T-cell (primary cell): ENCODE measurements at regions not wholly inside any gene's neighbourhood (a gene's known extent, or its start where the extent isn't known, plus 50 kb on each side); places are given as distances from the start of the nearest gene placed in this dataset.

Experiments used
- ATAC-seq, 4 experiments: fragments of 200-7000 bp in 3 of 4; fragments of 150-1000 bp in 1 of 4; cut with Tn5 transposase; replicated peaks in 1 of 4; 1 replicate in 3 of 4; 2 replicates in 1 of 4; pipeline ENCODE4 v1.10.0; 2021; ENCODE audit warnings: moderate library complexity in 3 of 4, mild to moderate bottlenecking in 2 of 4, moderate number of reproducible peaks in 1 of 4
- CTCF ChIA-PET, 2 donors: fragments of 300-600 bp; sonication (Branson Sonifier 250); formaldehyde crosslinking; loops; one replicate each; lab custom pipeline; 2022; ENCODE audit warnings: antibody characterized with exemption in 2 of 2; lab: Charles Lee
- POLR2A ChIA-PET, 2 donors: fragments of 300-600 bp; sonication (Branson Sonifier 250); formaldehyde crosslinking; loops; one replicate each; lab custom pipeline; 2022; ENCODE audit warnings: antibody characterized with exemption in 2 of 2; lab: Charles Lee
- DNase-seq, 35 experiments: peaks; one replicate each; pipeline versions ENCODE4 v3.0.0 to v3.0.0-alpha.2; 2013 to 2023
- H3K27ac ChIP-seq: one replicate; pipeline ENCODE4 v1.5.1; 2013; ENCODE audit warnings: low read length
- H3K27me3 ChIP-seq, 2 experiments: replicated peaks in 1 of 2; 1 replicate in 1 of 2; 2 replicates in 1 of 2; pipeline versions ENCODE4 v1.6.1 to v1.7.0; 2013; ENCODE audit warnings: low read length in 1 of 2, mixed read lengths in 1 of 2; ENCODE audit not compliant: control insufficient read depth in 2 of 2, insufficient read depth in 2 of 2; ENCODE audit errors: extremely low read depth in 1 of 2
- H3K36me3 ChIP-seq, 2 donors: 1 replicate in 1 of 2; 2 replicates in 1 of 2; pipeline versions ENCODE4 v1.6.1 to v1.7.0; 2013; ENCODE audit warnings: low read length in 1 of 2; ENCODE audit not compliant: control insufficient read depth in 2 of 2, insufficient read depth in 1 of 2; ENCODE audit errors: extremely low read depth in 1 of 2
- H3K4me1 ChIP-seq, 2 experiments: 1 replicate in 1 of 2; 2 replicates in 1 of 2; pipeline versions ENCODE4 v1.6.1 to v1.7.0; 2013; ENCODE audit warnings: low read length in 2 of 2, mixed read lengths in 1 of 2; ENCODE audit not compliant: insufficient read depth in 2 of 2, control insufficient read depth in 1 of 2; ENCODE audit errors: extremely low read depth in 1 of 2
- H3K4me3 ChIP-seq, 2 donors: 1 replicate in 1 of 2; 2 replicates in 1 of 2; pipeline versions ENCODE4 v1.5.1 to v1.7.0; 2013; ENCODE audit warnings: mild to moderate bottlenecking in 2 of 2, low read length in 1 of 2, moderate library complexity in 1 of 2; ENCODE audit not compliant: control insufficient read depth in 1 of 2; ENCODE audit errors: extremely low read depth in 1 of 2
- H3K9me3 ChIP-seq: 2 replicates; pipeline ENCODE4 v1.7.0; 2013
- H3K27ac Mint-ChIP-seq, 2 donors: one replicate each; pipeline ENCODE4 v1.8.0; 2020 to 2021; ENCODE audit warnings: mild to moderate bottlenecking in 2 of 2, mixed read lengths in 2 of 2
- H3K27me3 Mint-ChIP-seq, 2 donors: one replicate each; pipeline ENCODE4 v1.8.0; 2021 to 2022; ENCODE audit warnings: mixed read lengths in 2 of 2
- H3K36me3 Mint-ChIP-seq: one replicate; pipeline ENCODE4 v1.8.0; 2021; ENCODE audit warnings: mixed read lengths
- H3K4me1 Mint-ChIP-seq, 3 donors: one replicate each; pipeline ENCODE4 v1.8.0; 2020 to 2022; ENCODE audit warnings: mixed read lengths in 3 of 3, mild to moderate bottlenecking in 1 of 3
- H3K4me3 Mint-ChIP-seq, 3 donors: one replicate each; pipeline ENCODE4 v1.8.0; 2020 to 2022; ENCODE audit warnings: mild to moderate bottlenecking in 3 of 3, mixed read lengths in 3 of 3, moderate library complexity in 3 of 3
- H3K9me3 Mint-ChIP-seq, 3 donors: one replicate each; pipeline ENCODE4 v1.8.0; 2020 to 2022; ENCODE audit warnings: mixed read lengths in 3 of 3
- WGBS: methylation state at CpG from one replicate; pipeline ENCODE4 v1.1.5; 2013; ENCODE audit warnings: missing lambda C conversion rate; ENCODE audit not compliant: insufficient coverage; 5-methylcytosine and 5-hydroxymethylcytosine counted together

- CTCF ChIA-PET: interaction anchor here (0.7 to 1.2 kb wide), 5 partner anchors 10 to 247 kb away, joined by 3 to 5 read pairs (median 4); no protein-coding TSS in a partner anchor
- ATAC-seq (no peak), DNase-seq (no peak)
- no peaks in the 10 kb centered on the region for H3K9me3 Mint-ChIP-seq
- peak overlapping the region in 1 of 3 donors; percentile 51 for H3K4me3 Mint-ChIP-seq
- Histone ChIP-seq H3K27me3 (peaks cover 0 to 58% of the 10 kb centered on the region in 2 experiments), H3K36me3 (no peaks in the 10 kb centered on the region), H3K9me3 (no peaks in the 10 kb centered on the region), H3K4me1 (peaks cover 0 to 10% of the 10 kb centered on the region in 2 experiments), H3K27ac (no peak overlapping the region), H3K4me3 (no peak overlapping the region)
- H3K36me3 Mint-ChIP-seq: no peaks in the 10 kb centered on the region
- POLR2A ChIA-PET: interaction anchor here in 1 of 2 donors (0.5 kb wide), 1 partner anchor 9 kb away, joined by 7 read pairs; no protein-coding TSS in a partner anchor
- peaks cover 7 to 29% of the 10 kb centered on the region in 2 donors for H3K27me3 Mint-ChIP-seq
- H3K27ac Mint-ChIP-seq: no peak overlapping the region
- peaks cover 7% of the 10 kb centered on the region in 3 donors for H3K4me1 Mint-ChIP-seq
- 0% methylated on average over 2 of the region's 6 CpGs for WGBS
Observed at GRCh38 chr15:66850996-66851310, 148.9 kb downstream of the SMAD6 start.

GRCh38 chr15:66851311-66852063, 149.5 kb downstream of the SMAD6 start:
- peaks cover 4 to 26% of the 10 kb centered on the region in 2 donors for H3K27me3 Mint-ChIP-seq
- H3K4me3 Mint-ChIP-seq: peak overlapping the region in 2 of 3 donors; percentile 2 to 51
- H3K27ac Mint-ChIP-seq: no peak overlapping the region
- H3K4me1 Mint-ChIP-seq: peaks cover 7% of the 10 kb centered on the region in 3 donors
- DNase-seq: peak; percentile 22 to 80 (median 61)
- WGBS: 16% methylated on average over 18 of the region's 26 CpGs
- H3K4me1 ChIP-seq: peaks cover 0 to 10% of the 10 kb centered on the region in 2 experiments
- peak; percentile 92 to 97 (median 94) for ATAC-seq
- H3K36me3 Mint-ChIP-seq: no peaks in the 10 kb centered on the region
- peaks cover 0 to 58% of the 10 kb centered on the region in 2 experiments for H3K27me3 ChIP-seq
- CTCF ChIA-PET: interaction anchor here (0.6 to 1.2 kb wide), 6 partner anchors 10 to 1826 kb away, joined by 3 to 5 read pairs (median 4); no protein-coding TSS in a partner anchor
- no peak overlapping the region for H3K4me3 ChIP-seq
- H3K9me3 ChIP-seq: no peaks in the 10 kb centered on the region
- POLR2A ChIA-PET: interaction anchor here in 1 of 2 donors (0.5 kb wide), 1 partner anchor 9 kb away, joined by 7 read pairs; no protein-coding TSS in a partner anchor
- no peaks in the 10 kb centered on the region for H3K9me3 Mint-ChIP-seq
- no peak overlapping the region for H3K27ac ChIP-seq
- H3K36me3 ChIP-seq: no peaks in the 10 kb centered on the region

- Mint-ChIP-seq H3K36me3 (no peaks in the 10 kb centered on the region), H3K4me3 (no peak overlapping the region), H3K27ac (no peak overlapping the region), H3K9me3 (no peaks in the 10 kb centered on the region), H3K4me1 (peaks cover 7% of the 10 kb centered on the region in 3 donors), H3K27me3 (peaks cover 6 to 22% of the 10 kb centered on the region in 2 donors)
- 90% methylated on average over 15 of the region's 25 CpGs for WGBS
- POLR2A ChIA-PET: no interaction called here
- no peak overlapping the region for H3K4me3 ChIP-seq
- H3K9me3 ChIP-seq: no peaks in the 10 kb centered on the region
- CTCF ChIA-PET: interaction anchor here in 1 of 2 donors (0.6 to 1.2 kb wide), 4 partner anchors 9 to 1827 kb away, joined by 4 to 5 read pairs (median 4); no protein-coding TSS in a partner anchor
- DNase-seq (peak in 1 of 35 experiments; percentile 17), ATAC-seq (no peak)
- H3K36me3 ChIP-seq: no peaks in the 10 kb centered on the region
- H3K27me3 ChIP-seq: peaks cover 0 to 58% of the 10 kb centered on the region in 2 experiments
- no peak overlapping the region for H3K27ac ChIP-seq
- H3K4me1 ChIP-seq: peaks cover 0 to 10% of the 10 kb centered on the region in 2 experiments
Observed at GRCh38 chr15:66852064-66852905, 150.2 kb downstream of the SMAD6 start.

- Mint-ChIP-seq H3K36me3 (no peaks in the 10 kb centered on the region), H3K27me3 (peaks cover 13 to 17% of the 10 kb centered on the region in 2 donors), H3K9me3 (no peaks in the 10 kb centered on the region), H3K4me1 (peaks cover 7% of the 10 kb centered on the region in 3 donors), H3K27ac (no peak overlapping the region), H3K4me3 (no peak overlapping the region)
- WGBS: 88% methylated on average over 11 of the region's 23 CpGs
- H3K4me1 ChIP-seq: peaks cover 0 to 10% of the 10 kb centered on the region in 2 experiments
- H3K27ac ChIP-seq: no peak overlapping the region
- ATAC-seq (no peak), DNase-seq (peak in 1 of 35 experiments; percentile 19)
- no peaks in the 10 kb centered on the region for H3K36me3 ChIP-seq
- POLR2A ChIA-PET: no interaction called here
- no peak overlapping the region for H3K4me3 ChIP-seq
- CTCF ChIA-PET: interaction anchor here in 1 of 2 donors (0.6 kb wide), 1 partner anchor 39 kb away, joined by 4 read pairs; no protein-coding TSS in a partner anchor
- H3K27me3 ChIP-seq: peaks cover 0 to 51% of the 10 kb centered on the region in 2 experiments
- H3K9me3 ChIP-seq: no peaks in the 10 kb centered on the region
Observed at GRCh38 chr15:66854012-66854965, 152.3 kb downstream of the SMAD6 start.

- Mint-ChIP-seq H3K27ac (no peak overlapping the region), H3K27me3 (peaks cover 18 to 20% of the 10 kb centered on the region in 2 donors), H3K36me3 (no peaks in the 10 kb centered on the region), H3K9me3 (no peaks in the 10 kb centered on the region), H3K4me1 (peaks cover 7% of the 10 kb centered on the region in 3 donors), H3K4me3 (no peak overlapping the region)
- peaks cover 0 to 44% of the 10 kb centered on the region in 2 experiments for H3K27me3 ChIP-seq
- no peaks in the 10 kb centered on the region for H3K9me3 ChIP-seq
- DNase-seq (no peak), ATAC-seq (no peak)
- ChIA-PET CTCF (interaction anchor here in 1 of 2 donors (0.6 kb wide), 1 partner anchor 40 kb away, joined by 4 read pairs; no protein-coding TSS in a partner anchor), POLR2A (no interaction called here)
- WGBS: no CpG with 5 or more reads among the region's 1 CpG
- no peaks in the 10 kb centered on the region for H3K36me3 ChIP-seq
- H3K4me1 ChIP-seq: peaks cover 0 to 10% of the 10 kb centered on the region in 2 experiments
- no peak overlapping the region for H3K4me3 ChIP-seq
- H3K27ac ChIP-seq: no peak overlapping the region
Observed at GRCh38 chr15:66855041-66855440, 153.0 kb downstream of the SMAD6 start.
